ENCODE measurements at regions not wholly inside any gene's neighbourhood (a gene's known extent, or its start where the extent isn't known, plus 50 kb on each side); places are given as distances from the start of the nearest gene placed in this dataset.

DNA sequence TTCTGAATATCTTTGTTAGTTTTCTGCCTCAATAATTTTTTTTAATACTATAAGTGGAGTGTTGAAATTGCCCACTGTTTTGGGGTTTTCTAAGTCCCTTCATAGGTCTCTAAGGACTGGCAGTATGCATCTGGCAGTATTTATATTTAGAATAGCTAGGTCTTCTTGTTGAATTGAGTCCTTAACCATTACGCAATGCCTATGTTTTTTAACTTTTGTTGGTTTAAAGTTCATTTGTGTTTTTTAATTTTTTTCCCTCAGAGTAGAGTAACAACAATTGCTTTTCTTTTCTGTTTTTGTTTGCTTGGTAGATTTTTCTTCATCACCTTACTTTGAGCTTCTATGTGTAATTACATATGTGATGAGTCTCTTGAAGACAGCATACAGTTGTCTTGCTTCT lies 375.9 kb upstream of the EYS start:
- H3K79me2 ChIP-seq (ENCODE audit: low read length) = no peaks in the 10 kb centered on the region
- peaks cover 7% of the 10 kb centered on the region for H3K9me3 ChIP-seq (ENCODE audit: insufficient read depth, low read length)
- no peaks in the 10 kb centered on the region for H3K4me1 ChIP-seq (ENCODE audit: low read length)
- no peak overlapping the region for H3K4me2 ChIP-seq (ENCODE audit: low read length)
- H4K20me1 ChIP-seq (ENCODE audit: insufficient read depth, low read length) = no peaks in the 10 kb centered on the region
- no peak overlapping the region for H2AFZ ChIP-seq (ENCODE audit: low read depth, low read length)
- TF ChIP-seq, protein P1, sequence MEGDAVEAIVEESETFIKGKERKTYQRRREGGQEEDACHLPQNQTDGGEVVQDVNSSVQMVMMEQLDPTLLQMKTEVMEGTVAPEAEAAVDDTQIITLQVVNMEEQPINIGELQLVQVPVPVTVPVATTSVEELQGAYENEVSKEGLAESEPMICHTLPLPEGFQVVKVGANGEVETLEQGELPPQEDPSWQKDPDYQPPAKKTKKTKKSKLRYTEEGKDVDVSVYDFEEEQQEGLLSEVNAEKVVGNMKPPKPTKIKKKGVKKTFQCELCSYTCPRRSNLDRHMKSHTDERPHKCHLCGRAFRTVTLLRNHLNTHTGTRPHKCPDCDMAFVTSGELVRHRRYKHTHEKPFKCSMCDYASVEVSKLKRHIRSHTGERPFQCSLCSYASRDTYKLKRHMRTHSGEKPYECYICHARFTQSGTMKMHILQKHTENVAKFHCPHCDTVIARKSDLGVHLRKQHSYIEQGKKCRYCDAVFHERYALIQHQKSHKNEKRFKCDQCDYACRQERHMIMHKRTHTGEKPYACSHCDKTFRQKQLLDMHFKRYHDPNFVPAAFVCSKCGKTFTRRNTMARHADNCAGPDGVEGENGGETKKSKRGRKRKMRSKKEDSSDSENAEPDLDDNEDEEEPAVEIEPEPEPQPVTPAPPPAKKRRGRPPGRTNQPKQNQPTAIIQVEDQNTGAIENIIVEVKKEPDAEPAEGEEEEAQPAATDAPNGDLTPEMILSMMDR (IDR thresholded peaks at IDR 0.05; ENCODE audit: low read depth, low read length) = no peak
- TF ChIP-seq EZH2phosphoT487 (IDR thresholded peaks at IDR 0.05; ENCODE audit: low read depth) = no peak
- H3K4me3 ChIP-seq (ENCODE audit: low read length) = no peak overlapping the region
- no peak overlapping the region for H3K9ac ChIP-seq (ENCODE audit: low read length)
- no peaks in the 10 kb centered on the region for H3K27me3 ChIP-seq (ENCODE audit: low read depth, low read length)
- no peak overlapping the region for H3K27ac ChIP-seq (ENCODE audit: low read length)
- no peaks in the 10 kb centered on the region for H3K36me3 ChIP-seq (replicated peaks; ENCODE audit: low read depth, low read length)

GRCh38 chr6:66068907-66069306 lies 361.9 kb upstream of the EYS start:
- H3K27ac ChIP-seq (ENCODE audit: low read length) = no peak overlapping the region
- H4K20me1 ChIP-seq (ENCODE audit: insufficient read depth, low read length) = no peaks in the 10 kb centered on the region
- H3K4me1 ChIP-seq (ENCODE audit: low read length) = peaks cover 6% of the 10 kb centered on the region; the same call in 1 of the 2 replicates
- TF ChIP-seq, protein P1 (IDR thresholded peaks at IDR 0.05; ENCODE audit: low read depth, low read length) = no peak
- no peak for TF ChIP-seq EZH2phosphoT487 (IDR thresholded peaks at IDR 0.05; ENCODE audit: low read depth)
- no peak overlapping the region for H3K4me3 ChIP-seq (ENCODE audit: low read length)
- H2AFZ ChIP-seq (ENCODE audit: low read depth, low read length) = no peak overlapping the region
- no peaks in the 10 kb centered on the region for H3K36me3 ChIP-seq (replicated peaks; ENCODE audit: low read depth, low read length)
- H3K9ac ChIP-seq (ENCODE audit: low read length) = no peak overlapping the region
- H3K9me3 ChIP-seq (ENCODE audit: insufficient read depth, low read length) = peaks cover 7% of the 10 kb centered on the region; the same call in 1 of the 2 replicates
- H3K27me3 ChIP-seq (ENCODE audit: low read depth, low read length) = no peaks in the 10 kb centered on the region
- no peak overlapping the region for H3K4me2 ChIP-seq (ENCODE audit: low read length)
- H3K79me2 ChIP-seq (ENCODE audit: low read length) = no peaks in the 10 kb centered on the region

DNA sequence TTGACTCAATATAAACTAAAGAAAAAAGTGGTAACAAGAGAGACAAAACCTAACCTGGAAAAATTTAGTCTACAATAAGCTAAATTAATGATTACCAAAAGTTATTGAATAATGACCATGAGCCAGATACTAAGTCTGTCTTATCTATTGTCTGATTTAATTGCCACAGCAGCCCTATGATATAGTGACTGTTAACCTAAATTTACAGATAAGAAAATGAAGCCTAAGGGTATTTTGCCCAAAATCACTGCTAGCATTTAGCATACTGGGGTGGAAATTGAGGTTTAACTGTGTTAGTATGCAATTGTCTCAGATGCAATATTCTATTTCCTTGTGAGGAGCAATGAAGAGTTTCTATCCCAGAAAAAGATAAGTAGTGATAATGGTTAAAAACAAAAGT lies 361.0 kb upstream of the EYS start:
- Histone ChIP-seq H3K9me3 (ENCODE audit: insufficient read depth, low read length) (peaks cover 7% of the 10 kb centered on the region; the same call in 1 of the 2 replicates), H4K20me1 (ENCODE audit: insufficient read depth, low read length) (no peaks in the 10 kb centered on the region), H3K27me3 (ENCODE audit: low read depth, low read length) (no peaks in the 10 kb centered on the region), H3K79me2 (ENCODE audit: low read length) (no peaks in the 10 kb centered on the region), H3K4me2 (ENCODE audit: low read length) (no peak overlapping the region), H3K4me3 (ENCODE audit: low read length) (no peak overlapping the region), H3K27ac (ENCODE audit: low read length) (no peak overlapping the region), H3K9ac (ENCODE audit: low read length) (no peak overlapping the region), H2AFZ (ENCODE audit: low read depth, low read length) (no peak overlapping the region), H3K36me3 (replicated peaks; ENCODE audit: low read depth, low read length) (no peaks in the 10 kb centered on the region), H3K4me1 (ENCODE audit: low read length) (peaks cover 6% of the 10 kb centered on the region; the same call in 1 of the 2 replicates)
- TF ChIP-seq EZH2phosphoT487 (IDR thresholded peaks at IDR 0.05; ENCODE audit: low read depth) = no peak
- TF ChIP-seq, protein P1 (IDR thresholded peaks at IDR 0.05; ENCODE audit: low read depth, low read length) = no peak

- Histone ChIP-seq H3K79me2 (ENCODE audit: low read length) (no peaks in the 10 kb centered on the region), H4K20me1 (ENCODE audit: insufficient read depth, low read length) (no peaks in the 10 kb centered on the region), H3K4me3 (ENCODE audit: low read length) (no peak overlapping the region), H3K4me2 (ENCODE audit: low read length) (no peak overlapping the region), H3K9ac (ENCODE audit: low read length) (no peak overlapping the region), H3K9me3 (ENCODE audit: insufficient read depth, low read length) (peaks cover 7% of the 10 kb centered on the region; the same call in 1 of the 2 replicates), H2AFZ (ENCODE audit: low read depth, low read length) (no peak overlapping the region), H3K27me3 (ENCODE audit: low read depth, low read length) (no peaks in the 10 kb centered on the region), H3K4me1 (ENCODE audit: low read length) (peaks cover 6% of the 10 kb centered on the region; the same call in 1 of the 2 replicates), H3K27ac (ENCODE audit: low read length) (no peak overlapping the region), H3K36me3 (replicated peaks; ENCODE audit: low read depth, low read length) (no peaks in the 10 kb centered on the region)
- TF ChIP-seq, protein P1 (IDR thresholded peaks at IDR 0.05; ENCODE audit: low read depth, low read length) = no peak
- TF ChIP-seq EZH2phosphoT487 (IDR thresholded peaks at IDR 0.05; ENCODE audit: low read depth) = no peak
Measured at GRCh38 chr6:66065313-66065712, 358.3 kb upstream of the EYS start.
